H9 (cell line): ENCODE measurements at regions not wholly inside any gene's neighbourhood (a gene's known extent, or its start where the extent isn't known, plus 50 kb on each side); places are given as distances from the start of the nearest gene placed in this dataset.

Source experiments
- DNase-seq: peaks from one replicate; pipeline ENCODE4 v3.0.0-alpha.2; 2017
- H2AFZ ChIP-seq: one replicate; pipeline ENCODE4 v1.6.1; 2013; ENCODE audit warnings: mild to moderate bottlenecking, low read length, control low read depth, moderate library complexity
- H2AK5ac ChIP-seq: 2 replicates; pipeline ENCODE4 v1.6.1; 2013; ENCODE audit warnings: low read length, control low read depth, mixed read lengths; ENCODE audit not compliant: insufficient read length
- H2BK120ac ChIP-seq: one replicate; pipeline ENCODE4 v1.6.1; 2013; ENCODE audit warnings: low read depth, mild to moderate bottlenecking, low read length, control low read depth, inconsistent platforms; ENCODE audit not compliant: poor library complexity, severe bottlenecking
- H2BK12ac ChIP-seq: 2 replicates; pipeline ENCODE4 v1.6.1; 2013; ENCODE audit warnings: low read length, control low read depth, mixed read lengths, low read depth; ENCODE audit not compliant: insufficient read length
- H2BK15ac ChIP-seq: 2 replicates; pipeline ENCODE4 v1.6.1; 2013; ENCODE audit warnings: low read depth, low read length, control low read depth
- H2BK20ac ChIP-seq: one replicate; pipeline ENCODE4 v1.6.1; 2013; ENCODE audit warnings: low read depth, mild to moderate bottlenecking, low read length, control low read depth, inconsistent platforms; ENCODE audit not compliant: poor library complexity, severe bottlenecking
- H2BK5ac ChIP-seq: 2 replicates; pipeline ENCODE4 v1.6.1; 2013; ENCODE audit warnings: low read length, control low read depth, mixed read lengths; ENCODE audit not compliant: insufficient read length
- H3K14ac ChIP-seq: 2 replicates; pipeline ENCODE4 v1.6.1; 2013; ENCODE audit warnings: low read length, control low read depth; ENCODE audit not compliant: insufficient read depth
- H3K18ac ChIP-seq: 2 replicates; pipeline ENCODE4 v1.6.1; 2013; ENCODE audit warnings: low read depth, mild to moderate bottlenecking, mixed read lengths, low read length, control low read depth; ENCODE audit not compliant: insufficient read length
- H3K23ac ChIP-seq: 2 replicates; pipeline ENCODE4 v1.6.1; 2013; ENCODE audit warnings: low read length, control low read depth, mixed read lengths, low read depth; ENCODE audit not compliant: insufficient read length
- H3K23me2 ChIP-seq: 2 replicates; pipeline ENCODE4 v1.6.1; 2013; ENCODE audit warnings: low read depth, mild to moderate bottlenecking, mixed read lengths, low read length, control low read depth; ENCODE audit not compliant: insufficient read length, poor library complexity, severe bottlenecking
- H3K27ac ChIP-seq: 2 replicates; pipeline ENCODE4 v1.5.1; 2013; ENCODE audit warnings: low read length, control low read depth, mixed read lengths, low read depth; ENCODE audit not compliant: insufficient read length
- H3K27me3 ChIP-seq: 2 replicates; pipeline ENCODE4 v1.6.1; 2013; ENCODE audit warnings: low read length, control low read depth, inconsistent platforms; ENCODE audit not compliant: insufficient read depth
- H3K4ac ChIP-seq: 2 replicates; pipeline ENCODE4 v1.6.1; 2013; ENCODE audit warnings: low read depth, mild to moderate bottlenecking, control low read depth, inconsistent platforms, low read length, moderate library complexity
- H3K4me1 ChIP-seq: 2 replicates; pipeline ENCODE4 v1.6.1; 2013; ENCODE audit warnings: low read length, control low read depth, inconsistent platforms; ENCODE audit not compliant: insufficient read depth
- H3K4me2 ChIP-seq: 2 replicates; pipeline ENCODE4 v1.6.1; 2013; ENCODE audit warnings: low read length, control low read depth, mixed read lengths; ENCODE audit not compliant: insufficient read length, insufficient read depth
- H3K56ac ChIP-seq: 2 replicates; pipeline ENCODE4 v1.6.1; 2013; ENCODE audit warnings: low read depth, mild to moderate bottlenecking, mixed read lengths, low read length, control low read depth; ENCODE audit not compliant: insufficient read length
- H3K79me1 ChIP-seq: 2 replicates; pipeline ENCODE4 v1.6.1; 2013; ENCODE audit warnings: low read depth, mild to moderate bottlenecking, moderate library complexity, low read length, control low read depth, inconsistent platforms; ENCODE audit not compliant: insufficient read depth, poor library complexity, severe bottlenecking
- H3K79me2 ChIP-seq: 2 replicates; pipeline ENCODE4 v1.6.1; 2013; ENCODE audit warnings: low read length, control low read depth, inconsistent platforms; ENCODE audit not compliant: insufficient read depth
- H3K9ac ChIP-seq: 2 replicates; pipeline ENCODE4 v1.6.1; 2013; ENCODE audit warnings: low read length, control low read depth, mixed read lengths; ENCODE audit not compliant: insufficient read length; ENCODE audit errors: extremely low read depth
- H3K9me3 ChIP-seq: one replicate; pipeline ENCODE4 v1.6.1; 2013; ENCODE audit warnings: low read depth, low read length, inconsistent platforms; ENCODE audit not compliant: control insufficient read depth
- H3T11ph ChIP-seq: one replicate; pipeline ENCODE4 v1.6.1; 2013; ENCODE audit warnings: mild to moderate bottlenecking, low read length, control low read depth, inconsistent platforms
- H4K20me1 ChIP-seq: one replicate; pipeline ENCODE4 v1.6.1; 2013; ENCODE audit not compliant: control insufficient read depth, insufficient read length, insufficient read depth
- H4K5ac ChIP-seq: 2 replicates; pipeline ENCODE4 v1.6.1; 2013; ENCODE audit warnings: low read depth, mild to moderate bottlenecking, mixed read lengths, low read length, control low read depth; ENCODE audit not compliant: insufficient read length
- H4K8ac ChIP-seq: replicated peaks from 2 replicates; pipeline ENCODE4 v1.6.1; 2013; ENCODE audit warnings: low read length, control low read depth, mixed read lengths, low read depth; ENCODE audit not compliant: insufficient read length
- H4K91ac ChIP-seq: 2 replicates; pipeline ENCODE4 v1.6.1; 2013; ENCODE audit warnings: low read depth, mild to moderate bottlenecking, moderate library complexity, mixed read lengths, low read length, control low read depth; ENCODE audit not compliant: insufficient read length
- H3K27ac Mint-ChIP-seq, 3 experiments: 2 replicates in 2 of 3; 3 replicates in 1 of 3; pipeline ENCODE4 v1.8.0; 2020 to 2021; ENCODE audit warnings: mixed read lengths in 3 of 3, mild to moderate bottlenecking in 1 of 3, moderate library complexity in 1 of 3
- H3K27me3 Mint-ChIP-seq: 2 replicates; pipeline ENCODE4 v1.8.0; 2021; ENCODE audit warnings: low read depth, mild to moderate bottlenecking, moderate library complexity, mixed read lengths
- H3K36me3 Mint-ChIP-seq, 3 experiments: 2 replicates in 2 of 3; 3 replicates in 1 of 3; pipeline ENCODE4 v1.8.0; 2020 to 2021; ENCODE audit warnings: low read depth in 3 of 3, mixed read lengths in 3 of 3; ENCODE audit not compliant: insufficient read depth in 1 of 3
- H3K4me1 Mint-ChIP-seq, 2 experiments: 2 replicates each; pipeline ENCODE4 v1.8.0; 2020; ENCODE audit warnings: mixed read lengths in 2 of 2
- H3K4me3 Mint-ChIP-seq, 2 experiments: 2 replicates in 1 of 2; 3 replicates in 1 of 2; pipeline ENCODE4 v1.8.0; 2020 to 2021; ENCODE audit warnings: mild to moderate bottlenecking in 2 of 2, mixed read lengths in 2 of 2, moderate library complexity in 1 of 2
- H3K9me3 Mint-ChIP-seq, 2 experiments: 2 replicates in 1 of 2; 3 replicates in 1 of 2; pipeline ENCODE4 v1.8.0; 2020; ENCODE audit warnings: mild to moderate bottlenecking in 2 of 2, mixed read lengths in 2 of 2, moderate library complexity in 1 of 2
- CTCF ChIP-seq: fragments of 200-600 bp; sonication (generic); conservative IDR thresholded peaks from 3 replicates; pipeline ENCODE4 v1.8.0; 2021; ENCODE audit warnings: antibody characterized with exemption, mild to moderate bottlenecking
- WGBS: extraction: QIAGEN DNeasy Blood & Tissue Kit; methylation state at CpG from one replicate; pipeline ENCODE4 v1.1.7; 2013; ENCODE audit warnings: missing lambda C conversion rate, low lambda C conversion rate, mixed read lengths; ENCODE audit not compliant: insufficient read length; ENCODE audit errors: extremely low coverage; 5-methylcytosine and 5-hydroxymethylcytosine counted together

GRCh38 chr4:177196615-177197014 lies 113.1 kb upstream of the NEIL3 start:
- Histone ChIP-seq H2AFZ (no peak overlapping the region), H3K4me2 (no peak overlapping the region), H4K5ac (no peak overlapping the region), H2BK12ac (no peak overlapping the region), H3K18ac (no peak overlapping the region), H4K8ac (no peak overlapping the region), H3K79me2 (no peaks in the 10 kb centered on the region), H3T11ph (no peak overlapping the region), H3K4ac (no peak overlapping the region), H3K9me3 (no peaks in the 10 kb centered on the region), H2BK120ac (no peak overlapping the region), H2AK5ac (no peak overlapping the region), H3K23ac (no peak overlapping the region), H3K4me1 (0 out of 2 replicates have a peak, but pooled peaks cover under 1% of the 10 kb centered on the region), H3K56ac (no peak overlapping the region), H3K79me1 (no peaks in the 10 kb centered on the region), H4K91ac (no peak overlapping the region), H2BK15ac (no peak overlapping the region), H3K27ac (no peak overlapping the region), H2BK20ac (no peak overlapping the region), H4K20me1 (no peaks in the 10 kb centered on the region), H3K23me2 (no peaks in the 10 kb centered on the region), H2BK5ac (no peak overlapping the region), H3K9ac (no peak overlapping the region), H3K14ac (no peak overlapping the region), H3K27me3 (no peaks in the 10 kb centered on the region)
- Mint-ChIP-seq H3K36me3 (peaks cover 7 to 33% (median 16%) of the 10 kb centered on the region in 3 experiments), H3K4me1 (peaks cover 8 to 16% of the 10 kb centered on the region in 2 experiments), H3K9me3 (peaks cover 20 to 26% of the 10 kb centered on the region in 2 experiments), H3K27me3 (peaks cover 4% of the 10 kb centered on the region), H3K27ac (no peak overlapping the region), H3K4me3 (no peak overlapping the region)
- no CpG with 5 or more reads among the region's 2 CpGs for WGBS
- TF ChIP-seq CTCF, result no peak
- no peak for DNase-seq
